ENCODE measurements at regions not wholly inside any gene's neighbourhood (a gene's known extent, or its start where the extent isn't known, plus 50 kb on each side); places are given as distances from the start of the nearest gene placed in this dataset.

GRCh38 chr16:49216593-49216992 is 65.0 kb downstream of the CBLN1 start:
- no peak for FAIRE-seq

DNA sequence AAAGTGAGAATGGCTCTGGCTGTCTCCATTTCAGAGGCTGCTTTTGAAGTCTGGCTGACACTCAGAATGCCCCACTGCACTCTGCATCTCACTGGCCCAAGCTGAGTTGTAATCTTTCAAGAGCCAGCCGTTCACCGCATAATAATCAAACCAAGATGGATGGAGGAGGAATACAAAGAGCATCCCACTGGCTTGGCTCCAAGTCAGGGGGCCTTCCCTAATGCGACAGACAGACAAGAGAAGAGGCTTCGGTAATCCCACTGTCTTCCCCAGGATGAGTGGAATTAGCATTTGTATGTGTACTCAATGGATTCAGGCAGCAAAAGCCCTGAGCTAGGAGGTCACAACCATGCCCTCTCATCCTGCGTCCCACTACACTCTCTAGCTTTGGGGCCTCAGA is 68.0 kb downstream of the CBLN1 start:
- FAIRE-seq, result no peak

- no peak for FAIRE-seq
Measured at GRCh38 chr16:49204191-49204590, 77.4 kb downstream of the CBLN1 start.

- no peak for FAIRE-seq
Measured at GRCh38 chr16:49203361-49203760, 78.3 kb downstream of the CBLN1 start.

- FAIRE-seq, result no peak
Measured at GRCh38 chr16:49201118-49201517, 80.5 kb downstream of the CBLN1 start.

DNA sequence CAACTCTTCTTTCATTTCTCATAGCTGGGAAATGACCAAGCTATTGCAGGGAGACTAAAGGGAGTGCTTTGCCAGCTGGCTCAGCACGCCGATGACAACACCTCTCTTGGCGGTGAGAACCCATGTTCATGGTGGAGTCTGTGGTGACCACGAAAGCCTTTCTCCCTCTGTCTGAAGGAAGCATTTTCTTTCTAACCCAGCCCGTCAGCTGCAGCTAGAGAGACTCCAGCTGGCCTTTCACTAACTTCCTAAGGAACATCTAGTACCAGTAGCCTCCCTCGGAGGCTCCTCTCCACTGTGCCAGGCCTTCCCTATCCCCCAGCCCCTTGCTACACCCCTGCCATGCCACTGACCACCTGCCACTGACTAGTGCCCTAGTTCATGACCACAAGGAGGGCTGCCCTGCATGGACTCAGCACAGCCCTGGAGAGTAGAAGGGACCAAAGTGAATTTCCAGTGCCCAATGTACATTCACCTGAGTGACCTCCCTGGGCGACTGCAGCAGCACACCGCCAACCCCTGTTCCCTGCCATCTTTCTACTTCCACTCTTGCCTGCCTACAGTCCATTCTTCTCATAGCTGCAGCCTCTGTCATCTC is 81.3 kb downstream of the CBLN1 start:
- FAIRE-seq, result no peak

DNA sequence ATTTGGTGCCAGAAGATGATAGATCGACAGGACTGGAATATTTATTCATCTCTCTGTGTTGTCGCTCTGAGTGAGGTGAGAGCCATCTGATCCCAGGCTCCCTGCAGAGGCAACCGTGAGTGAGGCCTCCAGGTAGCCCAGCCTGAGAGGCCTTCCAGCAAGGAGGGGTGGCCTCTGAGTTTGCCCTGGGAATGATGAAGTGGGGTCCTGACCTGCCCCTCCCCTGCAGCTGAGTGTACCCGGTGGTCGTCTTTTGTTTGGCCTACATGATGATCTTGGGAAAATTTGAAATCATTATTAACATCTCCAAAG is 86.4 kb downstream of the CBLN1 start:
- FAIRE-seq, result no peak

DNA sequence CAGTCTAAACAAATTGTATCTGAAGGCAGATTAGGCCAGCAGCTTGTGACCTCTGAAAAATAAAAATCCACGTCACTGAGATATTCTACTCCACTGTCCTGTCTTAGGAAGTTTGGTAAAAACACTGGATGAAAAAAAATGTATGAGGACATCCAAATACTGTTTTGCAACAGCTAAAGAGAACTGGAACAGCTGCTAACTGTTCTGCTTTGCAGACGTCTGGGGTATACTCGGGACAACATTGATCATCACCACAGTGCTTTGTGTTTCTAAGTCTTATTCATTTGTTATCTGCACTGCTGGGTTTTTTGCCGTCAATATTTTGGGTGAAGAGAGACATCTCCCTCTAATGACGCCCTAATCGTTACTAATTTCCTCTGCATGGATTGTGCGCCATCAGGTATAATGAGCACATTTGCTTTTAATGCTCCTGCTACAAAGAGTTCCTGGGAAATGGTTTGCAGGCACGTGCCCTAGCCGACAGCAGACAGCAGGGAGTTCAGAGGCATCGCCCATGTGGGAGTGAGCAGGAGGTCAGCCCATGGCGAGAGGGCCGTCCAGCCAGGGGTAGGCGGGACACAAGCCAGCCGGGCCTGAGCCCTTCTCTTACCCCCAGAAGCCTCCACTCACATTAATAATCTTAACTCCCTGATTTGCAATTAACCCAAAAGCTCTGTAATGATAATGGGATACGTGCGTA is 87.0 kb downstream of the CBLN1 start:
- FAIRE-seq, result no peak

GRCh38 chr16:49193596-49193995 is 88.0 kb downstream of the CBLN1 start:
- no peak for FAIRE-seq

GRCh38 chr16:49189286-49189685 is 92.4 kb downstream of the CBLN1 start:
- FAIRE-seq, result no peak

DNA sequence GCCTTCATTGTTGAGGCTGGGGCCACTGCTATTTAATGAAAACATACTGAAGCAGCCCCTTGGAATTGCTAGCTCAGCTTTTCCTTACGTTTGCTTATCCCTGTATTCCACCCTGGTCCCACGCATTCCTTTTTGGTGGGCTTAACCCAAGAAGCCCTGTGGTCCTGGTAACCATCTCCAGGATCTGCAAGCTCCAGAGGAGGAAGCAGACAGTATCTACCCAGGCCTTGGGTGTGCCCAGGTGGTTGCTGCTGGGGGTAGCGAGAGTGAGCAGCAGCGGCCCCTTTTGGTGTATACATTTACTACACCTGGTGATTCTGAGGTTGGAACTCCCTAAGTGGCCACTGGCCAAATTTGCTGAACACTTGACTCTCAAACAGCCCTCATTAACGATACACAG is 97.7 kb downstream of the CBLN1 start:
- FAIRE-seq, result no peak

DNA sequence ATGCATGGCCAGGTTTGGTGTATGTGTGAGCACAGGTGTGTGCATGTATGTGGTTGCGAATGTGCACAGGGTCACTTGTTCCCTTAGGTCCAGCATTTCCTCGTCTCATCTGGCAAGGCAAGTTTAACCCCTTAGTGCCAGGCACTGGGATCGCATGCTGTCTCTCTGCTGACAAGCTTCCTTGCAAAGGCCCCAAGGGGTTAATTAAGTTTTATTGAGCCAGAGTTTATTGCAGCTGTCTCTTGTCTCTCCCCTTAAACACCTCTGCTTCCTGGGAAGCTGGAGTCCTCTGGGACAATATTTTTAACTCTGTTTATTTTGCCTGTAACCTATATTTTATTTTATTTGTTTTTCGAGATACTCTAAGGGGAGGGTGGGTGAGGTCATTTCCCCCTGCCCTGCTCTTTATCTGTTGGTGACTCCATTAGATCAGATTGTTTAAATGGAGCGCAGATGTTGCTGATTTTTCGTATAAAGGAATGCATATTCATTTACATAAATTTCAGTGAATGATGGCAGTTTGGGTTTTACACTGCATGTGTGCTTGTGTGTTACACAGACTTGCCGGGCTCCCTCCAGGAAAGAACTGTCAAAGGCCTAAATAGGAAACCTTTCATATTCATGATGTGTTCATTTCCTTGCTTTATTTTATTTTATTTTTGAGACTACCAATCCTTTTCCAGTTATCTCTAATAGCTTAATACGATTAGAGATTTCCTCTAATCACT is 99.7 kb downstream of the CBLN1 start:
- FAIRE-seq, result no peak

DNA sequence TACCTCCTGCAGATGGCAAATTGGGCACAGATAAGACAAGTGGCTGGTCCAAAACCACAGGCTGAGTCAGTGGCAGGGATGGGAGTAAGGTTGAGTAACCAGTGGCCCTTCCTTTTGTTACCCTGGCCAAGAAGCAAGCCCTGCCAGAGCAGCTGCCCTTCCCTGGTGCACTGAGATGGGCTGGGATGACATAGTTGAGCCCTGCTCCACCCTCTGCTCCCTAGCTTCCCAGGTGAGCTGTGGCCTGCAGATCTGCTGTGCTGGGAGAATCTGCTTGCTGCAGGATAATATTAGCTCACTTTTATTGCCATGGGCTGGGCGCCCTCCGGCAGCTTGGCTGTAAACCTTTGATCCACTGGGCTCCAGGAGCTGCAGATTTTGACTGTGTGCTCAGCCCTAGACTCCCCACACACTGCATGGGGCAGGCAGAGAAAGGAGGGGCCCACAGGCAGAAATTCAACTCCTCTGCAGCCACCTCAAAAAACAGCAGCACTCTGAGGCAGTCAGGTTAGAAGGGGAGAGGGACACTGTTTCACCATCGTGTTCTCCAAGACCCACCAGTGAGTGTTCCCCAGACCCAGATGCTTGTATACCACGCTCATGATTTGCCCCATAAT is 101.8 kb downstream of the CBLN1 start:
- no peak for FAIRE-seq

DNA sequence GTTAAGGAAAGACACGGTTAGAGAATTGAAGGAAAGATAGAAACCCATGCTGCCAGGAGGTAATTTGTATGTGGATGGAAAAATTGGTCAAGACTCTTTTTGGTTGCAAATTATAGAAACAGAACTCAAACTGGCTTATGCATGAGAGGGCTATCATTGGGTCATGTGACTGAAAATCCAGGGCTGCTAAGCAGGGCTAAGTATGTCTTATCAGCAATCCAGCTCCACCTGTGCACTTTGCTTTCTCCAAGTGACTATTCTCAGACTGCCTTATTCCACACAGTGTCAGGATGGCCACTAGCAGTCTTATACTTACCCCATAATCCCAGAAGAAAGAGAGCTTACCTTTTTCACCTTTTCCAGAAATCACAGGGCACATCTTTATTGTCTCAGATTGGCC is 113.5 kb downstream of the CBLN1 start:
- FAIRE-seq, result no peak

DNA sequence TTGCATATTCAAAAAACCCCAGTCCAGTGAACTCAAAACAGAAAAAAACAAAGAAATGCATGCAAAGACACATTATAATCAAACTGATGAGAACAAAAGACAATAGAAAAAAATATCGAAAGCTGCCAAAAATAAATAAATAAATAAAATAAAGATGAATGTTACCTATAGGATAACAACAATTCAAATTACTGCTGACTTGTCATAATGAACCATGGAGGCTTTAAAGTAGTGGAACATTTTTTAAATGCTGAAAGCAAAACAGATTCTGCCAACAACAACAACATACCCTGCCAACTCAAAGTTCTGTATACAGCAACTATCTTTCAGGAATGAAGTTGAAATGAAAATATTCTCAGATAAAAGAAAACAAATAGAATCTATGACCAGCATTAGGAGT is 116.6 kb downstream of the CBLN1 start:
- no peak for FAIRE-seq

GRCh38 chr16:49161191-49161590 is 120.4 kb downstream of the CBLN1 start:
- no peak for FAIRE-seq

- FAIRE-seq, result no peak
Measured at GRCh38 chr16:49158029-49158642, 123.5 kb downstream of the CBLN1 start.

DNA sequence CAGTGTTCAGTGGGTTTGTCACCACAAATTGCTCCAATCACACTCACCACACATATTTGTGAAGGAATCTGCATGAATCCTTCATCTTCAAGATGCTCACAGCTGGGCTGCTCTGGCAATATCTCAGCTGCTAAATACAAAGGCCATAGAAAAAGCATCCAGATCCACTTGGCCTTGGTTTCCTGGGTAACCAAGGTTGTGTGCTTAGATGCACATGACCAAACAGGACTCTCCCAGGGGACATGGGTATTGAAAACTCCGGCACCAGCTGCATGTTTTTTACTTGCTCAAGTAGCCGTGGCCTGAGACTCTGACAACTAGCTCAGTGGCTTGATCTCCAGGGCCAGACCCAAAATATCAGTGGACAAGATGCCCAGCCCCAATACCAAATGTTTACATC is 131.3 kb downstream of the CBLN1 start:
- no peak for FAIRE-seq

GRCh38 chr16:49148410-49148809 is 133.2 kb downstream of the CBLN1 start:
- FAIRE-seq, result no peak

DNA sequence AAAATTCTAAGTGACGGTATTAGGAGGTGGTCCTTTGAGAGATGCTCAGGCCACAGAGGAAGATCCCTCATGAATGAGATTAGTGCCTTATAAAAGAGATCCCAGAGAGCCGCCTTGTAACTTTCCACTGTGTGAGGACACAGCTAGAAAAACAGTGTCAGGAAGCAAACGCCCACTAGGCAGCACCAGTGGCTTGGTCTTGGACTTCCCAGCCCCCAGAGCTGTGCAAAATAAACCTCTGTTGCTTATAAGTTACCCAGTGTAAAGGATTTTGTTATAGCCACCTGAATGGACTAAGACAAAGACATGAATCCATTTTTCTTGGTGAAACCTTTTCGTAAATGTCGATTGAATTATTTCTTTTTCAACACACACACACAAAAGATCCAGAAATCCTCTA is 141.0 kb downstream of the CBLN1 start:
- FAIRE-seq, result no peak

- FAIRE-seq, result no peak
Measured at GRCh38 chr16:49130397-49130796, 151.2 kb downstream of the CBLN1 start.

GRCh38 chr16:49129935-49130334 is 151.7 kb downstream of the CBLN1 start:
- no peak for FAIRE-seq

DNA sequence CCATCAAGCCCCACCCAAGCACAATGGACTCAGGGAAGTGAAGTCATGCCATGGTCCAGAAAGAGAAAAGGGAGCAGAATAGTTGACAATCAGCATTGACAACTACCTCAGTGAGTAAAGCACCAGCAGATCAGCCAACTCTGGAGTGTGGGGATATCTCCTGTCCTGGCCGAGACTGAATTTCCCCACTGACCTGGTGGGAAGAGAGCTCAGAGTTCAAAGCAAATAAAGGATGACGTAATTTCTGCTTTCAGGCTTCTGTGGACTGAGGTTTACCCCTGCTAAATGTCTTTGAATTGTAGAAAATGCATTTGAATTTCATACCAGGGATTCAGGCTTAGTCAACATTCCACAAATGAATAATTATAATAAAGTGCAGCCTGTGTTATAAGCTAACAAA is 152.9 kb downstream of the CBLN1 start:
- FAIRE-seq, result no peak

GRCh38 chr16:49127103-49127502 is 154.5 kb downstream of the CBLN1 start:
- no peak for FAIRE-seq
